IMR-90 (cell line): ENCODE measurements at regions not wholly inside any gene's neighbourhood (a gene's known extent, or its start where the extent isn't known, plus 50 kb on each side); places are given as distances from the start of the nearest gene placed in this dataset.

Source experiments
- BHLHE40 ChIP-seq: fragments of 150-350 bp; IDR thresholded peaks from 2 replicates; pipeline ENCODE4 v1.6.1; 2016; ENCODE audit warnings: mild to moderate bottlenecking, low read depth, low read length
- CEBPB ChIP-seq: IDR thresholded peaks from 2 replicates; pipeline ENCODE4 v1.6.1; 2012; ENCODE audit warnings: low read depth, low read length, improper control_type of control experiment
- CHD1 ChIP-seq: IDR thresholded peaks from 2 replicates; pipeline ENCODE4 v1.6.1; 2012; ENCODE audit warnings: low read depth, low read length, improper control_type of control experiment
- MAFK ChIP-seq: IDR thresholded peaks from 2 replicates; pipeline ENCODE4 v1.6.1; 2012; ENCODE audit warnings: low read depth, low read length, improper control_type of control experiment
- MAZ ChIP-seq: IDR thresholded peaks from 2 replicates; pipeline ENCODE4 v1.6.1; 2012; ENCODE audit warnings: low read depth, mild to moderate bottlenecking, low read length, improper control_type of control experiment, moderate library complexity, borderline replicate concordance
- MXI1 ChIP-seq: IDR thresholded peaks from 2 replicates; pipeline ENCODE4 v1.6.1; 2012; ENCODE audit warnings: low read depth, mild to moderate bottlenecking, low read length, moderate library complexity, borderline replicate concordance
- POLR2A ChIP-seq: IDR thresholded peaks from 2 replicates; pipeline ENCODE4 v1.6.1; 2012; ENCODE audit warnings: mild to moderate bottlenecking, low read depth, low read length
- RAD21 ChIP-seq: IDR thresholded peaks from 2 replicates; pipeline ENCODE4 v1.6.1; 2012; ENCODE audit warnings: low read length, improper control_type of control experiment
- RCOR1 ChIP-seq: IDR thresholded peaks from 2 replicates; pipeline ENCODE4 v1.6.1; 2012; ENCODE audit warnings: mild to moderate bottlenecking, low read length, improper control_type of control experiment; ENCODE audit not compliant: insufficient replicate concordance
- SMC3 ChIP-seq: fragments of 150-350 bp; IDR thresholded peaks from 2 replicates; pipeline ENCODE4 v1.6.1; 2016; ENCODE audit warnings: low read depth, mild to moderate bottlenecking, antibody characterized with exemption, low read length, moderate library complexity
- TF ChIP-seq, protein P1 (sequence below): conservative IDR thresholded peaks from 2 replicates; pipeline ENCODE4 v1.5.1; 2012; ENCODE audit warnings: mild to moderate bottlenecking, low read depth, low read length, improper control_type of control experiment
- TF ChIP-seq, protein P2 (sequence below): fragments of 150-350 bp; IDR thresholded peaks from 2 replicates; pipeline ENCODE4 v1.6.1; 2016; ENCODE audit warnings: low read depth, mild to moderate bottlenecking, low read length, moderate library complexity, borderline replicate concordance
- TF ChIP-seq, protein P3 (sequence below): fragments of 150-350 bp; IDR thresholded peaks from 2 replicates; pipeline ENCODE4 v1.6.1; 2017; ENCODE audit warnings: mild to moderate bottlenecking, antibody characterized with exemption, low read length, low read depth

DNA sequence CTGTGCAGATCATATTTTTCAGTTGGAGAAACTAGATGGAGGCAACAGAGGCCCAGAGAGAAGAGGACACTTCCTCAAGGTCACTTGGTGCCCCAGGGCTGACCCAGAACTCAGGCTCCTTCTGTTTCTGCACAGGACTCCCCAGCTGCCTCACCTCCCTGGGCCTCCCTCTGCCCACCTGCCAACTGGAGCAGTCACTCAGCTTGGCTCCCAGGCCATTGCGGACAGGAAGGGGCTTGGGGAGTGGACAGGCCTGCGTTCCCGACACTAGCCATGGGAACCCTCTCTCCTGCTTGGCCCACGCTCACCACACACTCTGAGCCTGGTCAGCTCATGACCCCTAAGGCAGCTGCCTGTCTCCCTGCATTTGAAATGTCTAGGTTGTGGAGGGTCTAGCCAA lies 78.1 kb upstream of the BRD7 start:
- TF ChIP-seq, protein P1, sequence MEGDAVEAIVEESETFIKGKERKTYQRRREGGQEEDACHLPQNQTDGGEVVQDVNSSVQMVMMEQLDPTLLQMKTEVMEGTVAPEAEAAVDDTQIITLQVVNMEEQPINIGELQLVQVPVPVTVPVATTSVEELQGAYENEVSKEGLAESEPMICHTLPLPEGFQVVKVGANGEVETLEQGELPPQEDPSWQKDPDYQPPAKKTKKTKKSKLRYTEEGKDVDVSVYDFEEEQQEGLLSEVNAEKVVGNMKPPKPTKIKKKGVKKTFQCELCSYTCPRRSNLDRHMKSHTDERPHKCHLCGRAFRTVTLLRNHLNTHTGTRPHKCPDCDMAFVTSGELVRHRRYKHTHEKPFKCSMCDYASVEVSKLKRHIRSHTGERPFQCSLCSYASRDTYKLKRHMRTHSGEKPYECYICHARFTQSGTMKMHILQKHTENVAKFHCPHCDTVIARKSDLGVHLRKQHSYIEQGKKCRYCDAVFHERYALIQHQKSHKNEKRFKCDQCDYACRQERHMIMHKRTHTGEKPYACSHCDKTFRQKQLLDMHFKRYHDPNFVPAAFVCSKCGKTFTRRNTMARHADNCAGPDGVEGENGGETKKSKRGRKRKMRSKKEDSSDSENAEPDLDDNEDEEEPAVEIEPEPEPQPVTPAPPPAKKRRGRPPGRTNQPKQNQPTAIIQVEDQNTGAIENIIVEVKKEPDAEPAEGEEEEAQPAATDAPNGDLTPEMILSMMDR = no peak
- TF ChIP-seq MAFK = no peak
- TF ChIP-seq POLR2A = no peak
- TF ChIP-seq, protein P2, sequence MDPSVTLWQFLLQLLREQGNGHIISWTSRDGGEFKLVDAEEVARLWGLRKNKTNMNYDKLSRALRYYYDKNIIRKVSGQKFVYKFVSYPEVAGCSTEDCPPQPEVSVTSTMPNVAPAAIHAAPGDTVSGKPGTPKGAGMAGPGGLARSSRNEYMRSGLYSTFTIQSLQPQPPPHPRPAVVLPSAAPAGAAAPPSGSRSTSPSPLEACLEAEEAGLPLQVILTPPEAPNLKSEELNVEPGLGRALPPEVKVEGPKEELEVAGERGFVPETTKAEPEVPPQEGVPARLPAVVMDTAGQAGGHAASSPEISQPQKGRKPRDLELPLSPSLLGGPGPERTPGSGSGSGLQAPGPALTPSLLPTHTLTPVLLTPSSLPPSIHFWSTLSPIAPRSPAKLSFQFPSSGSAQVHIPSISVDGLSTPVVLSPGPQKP = no peak
- no peak for TF ChIP-seq MXI1
- TF ChIP-seq, protein P3, sequence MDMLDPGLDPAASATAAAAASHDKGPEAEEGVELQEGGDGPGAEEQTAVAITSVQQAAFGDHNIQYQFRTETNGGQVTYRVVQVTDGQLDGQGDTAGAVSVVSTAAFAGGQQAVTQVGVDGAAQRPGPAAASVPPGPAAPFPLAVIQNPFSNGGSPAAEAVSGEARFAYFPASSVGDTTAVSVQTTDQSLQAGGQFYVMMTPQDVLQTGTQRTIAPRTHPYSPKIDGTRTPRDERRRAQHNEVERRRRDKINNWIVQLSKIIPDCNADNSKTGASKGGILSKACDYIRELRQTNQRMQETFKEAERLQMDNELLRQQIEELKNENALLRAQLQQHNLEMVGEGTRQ = no peak
- no peak for TF ChIP-seq CEBPB
- TF ChIP-seq MAZ = no peak
- TF ChIP-seq CHD1 = no peak
- TF ChIP-seq BHLHE40 = no peak
- TF ChIP-seq RAD21 = no peak
- TF ChIP-seq SMC3 = no peak
- no peak for TF ChIP-seq RCOR1
